ENCODE measurements at regions not wholly inside any gene's neighbourhood (a gene's known extent, or its start where the extent isn't known, plus 50 kb on each side); places are given as distances from the start of the nearest gene placed in this dataset.
A peak's percentile ranks its signal among the peaks of the same experiment; 100 is the strongest.

- no peak for DNase-seq (ENCODE audit: low read depth, low spot score)
- peaks cover 15% of the 10 kb centered on the region for H3K9me3 ChIP-seq (ENCODE audit: control insufficient read depth, insufficient read depth, low read length)
- ChIA-PET CTCF (no interaction called here), POLR2A (no interaction called here)
- H3K4me3 ChIP-seq (ENCODE audit: low read depth, low read length), result no peak overlapping the region
- H3K27ac ChIP-seq (ENCODE audit: low read depth, low read length), result no peak overlapping the region
- no peaks in the 10 kb centered on the region for H3K27me3 ChIP-seq (ENCODE audit: control insufficient read depth, insufficient read depth, low read length)
- TF ChIP-seq CTCF (IDR thresholded peaks at IDR 0.05; ENCODE audit: low read depth, low read length), result no peak
Measured at GRCh38 chr2:103960951-103961350, 893.0 kb upstream of the POU3F3 start.

- POLR2A ChIA-PET, result no interaction called here
- Histone ChIP-seq H3K4me3 (ENCODE audit: low read depth, low read length) (no peak overlapping the region), H3K27me3 (ENCODE audit: control insufficient read depth, insufficient read depth, low read length) (no peaks in the 10 kb centered on the region), H3K9me3 (ENCODE audit: control insufficient read depth, insufficient read depth, low read length) (peaks cover 12% of the 10 kb centered on the region; the same call in 1 of the 2 replicates), H3K27ac (ENCODE audit: low read depth, low read length) (no peak overlapping the region)
- TF ChIP-seq CTCF (IDR thresholded peaks at IDR 0.05; ENCODE audit: low read depth, low read length), result no peak
- DNase-seq (ENCODE audit: low read depth, low spot score), result no peak
- CTCF ChIA-PET, result no interaction called here
Measured at GRCh38 chr2:103961862-103962261, 892.1 kb upstream of the POU3F3 start.

DNA sequence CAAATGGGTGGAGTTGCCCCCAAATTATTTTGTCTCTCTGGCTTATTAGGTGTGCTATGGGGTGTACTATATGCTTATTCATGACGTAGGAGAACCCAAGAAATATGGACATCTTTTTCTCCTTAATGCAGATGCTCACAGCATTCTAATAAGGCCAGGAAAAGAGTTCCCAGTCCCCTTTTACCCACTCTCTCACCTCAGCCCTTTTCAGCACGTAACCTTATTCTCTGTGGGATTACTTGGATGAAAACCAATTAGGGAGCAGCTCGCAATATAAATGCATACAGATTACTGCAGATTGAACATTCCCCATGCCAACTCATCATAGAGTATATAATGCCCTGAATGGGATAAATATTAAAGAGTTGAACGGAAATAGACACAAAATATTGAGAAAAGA, 891.2 kb upstream of the POU3F3 start:
- no peaks in the 10 kb centered on the region for H3K27me3 ChIP-seq (ENCODE audit: control insufficient read depth, insufficient read depth, low read length)
- CTCF ChIA-PET, result no interaction called here
- DNase-seq (ENCODE audit: low read depth, low spot score), result no peak
- no peak overlapping the region for H3K4me3 ChIP-seq (ENCODE audit: low read depth, low read length)
- no peak for TF ChIP-seq CTCF (IDR thresholded peaks at IDR 0.05; ENCODE audit: low read depth, low read length)
- peaks cover 12% of the 10 kb centered on the region; the same call in 1 of the 2 replicates for H3K9me3 ChIP-seq (ENCODE audit: control insufficient read depth, insufficient read depth, low read length)
- no peak overlapping the region for H3K27ac ChIP-seq (ENCODE audit: low read depth, low read length)
- POLR2A ChIA-PET, result no interaction called here

- DNase-seq (ENCODE audit: low read depth, low spot score), result no peak
- Histone ChIP-seq H3K4me3 (ENCODE audit: low read depth, low read length) (no peak overlapping the region), H3K27ac (ENCODE audit: low read depth, low read length) (peak overlapping the region; percentile 11), H3K27me3 (ENCODE audit: control insufficient read depth, insufficient read depth, low read length) (no peaks in the 10 kb centered on the region), H3K9me3 (ENCODE audit: control insufficient read depth, insufficient read depth, low read length) (peaks cover 12% of the 10 kb centered on the region; the same call in 1 of the 2 replicates)
- no peak for TF ChIP-seq CTCF (IDR thresholded peaks at IDR 0.05; ENCODE audit: low read depth, low read length)
- ChIA-PET POLR2A (no interaction called here), CTCF (interaction anchor here (0.6 kb wide), 1 partner anchor 36 kb away, joined by 5 read pairs; no protein-coding TSS in a partner anchor)
Measured at GRCh38 chr2:103963146-103963725, 890.7 kb upstream of the POU3F3 start.

DNA sequence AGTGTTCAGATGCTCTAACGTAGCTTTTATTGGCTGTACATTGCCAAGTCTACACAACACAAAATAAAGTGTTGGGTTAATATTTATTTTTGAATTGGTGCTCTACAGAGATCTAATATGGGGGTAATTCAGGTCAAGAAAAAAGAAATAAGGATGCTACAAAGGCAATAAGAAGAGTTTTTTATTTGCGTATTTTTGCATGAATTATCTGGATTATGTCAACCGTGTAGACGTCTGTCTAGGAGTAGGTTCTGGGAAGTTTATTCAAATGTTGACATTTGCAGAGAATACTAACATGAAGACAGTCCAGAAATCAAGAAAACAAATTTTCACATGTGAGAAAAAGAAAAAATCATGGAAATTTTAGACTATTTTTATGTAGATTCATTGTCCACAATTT, 876.7 kb upstream of the POU3F3 start:
- DNase-seq (ENCODE audit: low read depth, low spot score), result no peak
- POLR2A ChIA-PET, result no interaction called here
- Histone ChIP-seq H3K9me3 (ENCODE audit: control insufficient read depth, insufficient read depth, low read length) (peaks cover 3% of the 10 kb centered on the region; the same call in 1 of the 2 replicates), H3K27ac (ENCODE audit: low read depth, low read length) (no peak overlapping the region), H3K4me3 (ENCODE audit: low read depth, low read length) (no peak overlapping the region), H3K27me3 (ENCODE audit: control insufficient read depth, insufficient read depth, low read length) (no peaks in the 10 kb centered on the region)
- TF ChIP-seq CTCF (IDR thresholded peaks at IDR 0.05; ENCODE audit: low read depth, low read length), result no peak
- CTCF ChIA-PET, result no interaction called here

Data from AG04450 (cell line).